Colonic mucosa (tissue), 4 donors: ENCODE measurements at regions not wholly inside any gene's neighbourhood (a gene's known extent, or its start where the extent isn't known, plus 50 kb on each side); places are given as distances from the start of the nearest gene placed in this dataset.
"Not testable (repeated sequence)": the region's sequence is repeated elsewhere in the genome, so short reads cannot be mapped to it uniquely, and the experiment has no call there.

Source experiments
- DNase-seq: peaks from one replicate; pipeline ENCODE4 v3.0.0-alpha.2; 2020
- H3K27ac ChIP-seq: fragments of 200-600 bp; one replicate; pipeline ENCODE4 v1.8.0; 2021
- H3K27me3 ChIP-seq: fragments of 200-600 bp; one replicate; pipeline ENCODE4 v1.8.0; 2021
- H3K36me3 ChIP-seq: fragments of 200-600 bp; one replicate; pipeline ENCODE4 v1.8.0; 2021
- H3K4me1 ChIP-seq: fragments of 200-600 bp; one replicate; pipeline ENCODE4 v1.8.0; 2021; ENCODE audit warnings: mild to moderate bottlenecking
- H3K4me3 ChIP-seq: fragments of 200-600 bp; one replicate; pipeline ENCODE4 v1.8.0; 2021
- H3K9ac ChIP-seq, 2 donors: one replicate each; pipeline ENCODE4 v1.7.0; 2013; ENCODE audit warnings: control low read depth in 2 of 2, low read depth in 2 of 2, low read length in 2 of 2
- H3K9me3 ChIP-seq: fragments of 200-600 bp; one replicate; pipeline ENCODE4 v1.8.0; 2021
- CTCF ChIP-seq: fragments of 200-600 bp; IDR thresholded peaks from one replicate; pipeline ENCODE4 v1.8.0; 2022; ENCODE audit warnings: antibody characterized with exemption, mild to moderate bottlenecking
- intact Hi-C: fragments of 100-400 bp; cut with DNase I; formaldehyde crosslinking; loops from one replicate; pipeline ENCODE4 v1.14.1; 2022
- donor health status: healthy.
- donor health status: DM: no; HTN: no; CAD: no.
- donor health status: DM: no; HTN: no; CAD: no.

- H3K4me3 ChIP-seq = no peak overlapping the region
- no peaks in the 10 kb centered on the region for H3K4me1 ChIP-seq
- no peaks in the 10 kb centered on the region for H3K27me3 ChIP-seq
- H3K9ac ChIP-seq = no peak overlapping the region
- H3K27ac ChIP-seq = no peak overlapping the region
- no peak for DNase-seq
- intact Hi-C loops = no loop called here
- TF ChIP-seq CTCF = no peak
- H3K36me3 ChIP-seq = no peaks in the 10 kb centered on the region
- no peaks in the 10 kb centered on the region for H3K9me3 ChIP-seq
These were observed 277.5 kb upstream of the NREP start for GRCh38 chr5:112034421-112034979.

GRCh38 chr5:112026879-112027278, 269.9 kb upstream of the NREP start:
- not testable (repeated sequence) for H3K27ac ChIP-seq

GRCh38 chr5:112025757-112026156, 268.8 kb upstream of the NREP start:
- Histone ChIP-seq H3K9ac (no peak overlapping the region), H3K9me3 (no peaks in the 10 kb centered on the region), H3K27ac (no peak overlapping the region), H3K4me3 (no peak overlapping the region), H3K27me3 (no peaks in the 10 kb centered on the region), H3K36me3 (no peaks in the 10 kb centered on the region), H3K4me1 (no peaks in the 10 kb centered on the region)
- intact Hi-C loops = no loop called here
- no peak for DNase-seq
- TF ChIP-seq CTCF = no peak

More at GRCh38 chr5:112026879-112027278, 269.9 kb upstream of the NREP start:
- H3K4me3 ChIP-seq, H3K27me3 ChIP-seq, intact Hi-C loops, H3K9me3 ChIP-seq, H3K9ac ChIP-seq, H3K4me1 ChIP-seq, DNase-seq, H3K36me3 ChIP-seq: not testable (repeated sequence)

- no peaks in the 10 kb centered on the region for H3K4me1 ChIP-seq
- no peaks in the 10 kb centered on the region for H3K36me3 ChIP-seq
- H3K4me3 ChIP-seq = no peak overlapping the region
- no peaks in the 10 kb centered on the region for H3K27me3 ChIP-seq
- TF ChIP-seq CTCF = no peak
- H3K27ac ChIP-seq = no peak overlapping the region
- no peak overlapping the region for H3K9ac ChIP-seq
- intact Hi-C loops = no loop called here
- no peak for DNase-seq
- no peaks in the 10 kb centered on the region for H3K9me3 ChIP-seq
These were observed 267.8 kb upstream of the NREP start for GRCh38 chr5:112024769-112025168.

GRCh38 chr5:112024221-112024620, 267.2 kb upstream of the NREP start:
- intact Hi-C loops = no loop called here
- no peak for DNase-seq
- no peak overlapping the region for H3K9ac ChIP-seq
- H3K27ac ChIP-seq = no peak overlapping the region
- no peaks in the 10 kb centered on the region for H3K36me3 ChIP-seq
- no peak overlapping the region for H3K4me3 ChIP-seq
- H3K27me3 ChIP-seq = no peaks in the 10 kb centered on the region
- H3K9me3 ChIP-seq = no peaks in the 10 kb centered on the region
- TF ChIP-seq CTCF = no peak
- no peaks in the 10 kb centered on the region for H3K4me1 ChIP-seq

GRCh38 chr5:112023766-112024165, 266.8 kb upstream of the NREP start:
- H3K36me3 ChIP-seq = no peaks in the 10 kb centered on the region
- H3K9ac ChIP-seq = no peak overlapping the region
- no peak for DNase-seq
- H3K27me3 ChIP-seq = no peaks in the 10 kb centered on the region
- no peak overlapping the region for H3K27ac ChIP-seq
- H3K9me3 ChIP-seq = no peaks in the 10 kb centered on the region
- no peak for TF ChIP-seq CTCF
- H3K4me1 ChIP-seq = no peaks in the 10 kb centered on the region
- H3K4me3 ChIP-seq = no peak overlapping the region
- intact Hi-C loops = no loop called here
